Neural crest cell (in vitro differentiated cells): ENCODE measurements at regions not wholly inside any gene's neighbourhood (a gene's known extent, or its start where the extent isn't known, plus 50 kb on each side); places are given as distances from the start of the nearest gene placed in this dataset.
A peak's percentile ranks its signal among the peaks of the same experiment; 100 is the strongest.

Experiments
- DNase-seq: peaks from one replicate; pipeline ENCODE4 v3.0.0; 2021; ENCODE audit warnings: low read depth, mixed read lengths, low spot score
- H3K27ac Mint-ChIP-seq: one replicate; pipeline ENCODE4 v1.8.0; 2021; ENCODE audit warnings: mild to moderate bottlenecking, mixed read lengths; ENCODE audit not compliant: unreplicated experiment
- H3K27me3 Mint-ChIP-seq: 2 replicates; pipeline ENCODE4 v1.8.0; 2021; ENCODE audit warnings: low read depth, mild to moderate bottlenecking, mixed read lengths
- H3K36me3 Mint-ChIP-seq: 2 replicates; pipeline ENCODE4 v1.8.0; 2021; ENCODE audit warnings: low read depth, mild to moderate bottlenecking, mixed read lengths
- H3K4me1 Mint-ChIP-seq: 2 replicates; pipeline ENCODE4 v1.8.0; 2021; ENCODE audit warnings: mixed read lengths
- H3K4me3 Mint-ChIP-seq: one replicate; pipeline ENCODE4 v1.8.0; 2021; ENCODE audit warnings: mild to moderate bottlenecking, mixed read lengths
- H3K9me3 Mint-ChIP-seq: 2 replicates; pipeline ENCODE4 v1.8.0; 2021; ENCODE audit warnings: mixed read lengths
- CTCF ChIP-seq: fragments of 200-600 bp; sonication (generic); conservative IDR thresholded peaks from 2 replicates; pipeline ENCODE4 v1.5.0; 2021; ENCODE audit warnings: antibody characterized with exemption, mild to moderate bottlenecking

- Mint-ChIP-seq H3K4me1 (peaks cover 3% of the 10 kb centered on the region), H3K4me3 (no peak overlapping the region), H3K27ac (no peak overlapping the region), H3K9me3 (no peaks in the 10 kb centered on the region), H3K36me3 (no peaks in the 10 kb centered on the region), H3K27me3 (peaks cover 2% of the 10 kb centered on the region)
- TF ChIP-seq CTCF: no peak
- DNase-seq: no peak
These were observed 461.1 kb upstream of the GOT2 start for GRCh38 chr16:59195242-59195641.

GRCh38 chr16:59193637-59194036 lies 459.5 kb upstream of the GOT2 start:
- no peak overlapping the region for H3K27ac Mint-ChIP-seq
- DNase-seq: no peak
- peaks cover 3% of the 10 kb centered on the region for H3K4me1 Mint-ChIP-seq
- TF ChIP-seq CTCF: no peak
- H3K9me3 Mint-ChIP-seq: no peaks in the 10 kb centered on the region
- H3K36me3 Mint-ChIP-seq: no peaks in the 10 kb centered on the region
- H3K27me3 Mint-ChIP-seq: peaks cover 2% of the 10 kb centered on the region
- no peak overlapping the region for H3K4me3 Mint-ChIP-seq

- DNase-seq: peak; percentile 63
- no peak overlapping the region for H3K27ac Mint-ChIP-seq
- H3K4me3 Mint-ChIP-seq: no peak overlapping the region
- peak; percentile 62 for TF ChIP-seq CTCF
- peaks cover 3% of the 10 kb centered on the region for H3K4me1 Mint-ChIP-seq
- H3K36me3 Mint-ChIP-seq: no peaks in the 10 kb centered on the region
- no peaks in the 10 kb centered on the region for H3K9me3 Mint-ChIP-seq
- peaks cover 2% of the 10 kb centered on the region for H3K27me3 Mint-ChIP-seq
These were observed 458.6 kb upstream of the GOT2 start for GRCh38 chr16:59192551-59193199.

- Mint-ChIP-seq H3K4me3 (no peak overlapping the region), H3K36me3 (no peaks in the 10 kb centered on the region), H3K9me3 (peaks cover 3% of the 10 kb centered on the region)
These were observed 456.6 kb upstream of the GOT2 start for GRCh38 chr16:59190731-59191130.

GRCh38 chr16:59188029-59188428 lies 453.9 kb upstream of the GOT2 start:
- TF ChIP-seq CTCF: no peak
- Mint-ChIP-seq H3K36me3 (no peaks in the 10 kb centered on the region), H3K27ac (no peak overlapping the region), H3K4me3 (no peak overlapping the region), H3K27me3 (peaks cover 2% of the 10 kb centered on the region), H3K9me3 (peaks cover 3% of the 10 kb centered on the region), H3K4me1 (peaks cover 3% of the 10 kb centered on the region)
- DNase-seq: no peak

More at GRCh38 chr16:59190731-59191130, 456.6 kb upstream of the GOT2 start:
- TF ChIP-seq CTCF: no peak
- DNase-seq: no peak
- Mint-ChIP-seq H3K27me3 (peaks cover 2% of the 10 kb centered on the region), H3K27ac (no peak overlapping the region), H3K4me1 (peaks cover 3% of the 10 kb centered on the region)
